Thyroid gland (tissue), 4 donors: ENCODE measurements at regions not wholly inside any gene's neighbourhood (a gene's known extent, or its start where the extent isn't known, plus 50 kb on each side); places are given as distances from the start of the nearest gene placed in this dataset.

Source experiments
- POLR2A ChIP-seq, 2 donors: fragments of 450-650 bp; IDR thresholded peaks; one replicate each; pipeline ENCODE4 v1.6.1; 2017; ENCODE audit warnings: antibody characterized with exemption in 2 of 2, mild to moderate bottlenecking in 2 of 2, moderate library complexity in 1 of 2
- TF ChIP-seq, protein P1 (sequence below), 6 experiments: fragments of 200-600 bp in 3 of 6; fragments of 450-650 bp in 3 of 6; sonication (generic) in 3 of 6; IDR thresholded peaks; one replicate each; pipeline ENCODE4 v1.5.1; 2016 to 2019; ENCODE audit warnings: antibody characterized with exemption in 6 of 6, mild to moderate bottlenecking in 2 of 6, inconsistent platforms in 1 of 6, moderate library complexity in 1 of 6

DNA sequence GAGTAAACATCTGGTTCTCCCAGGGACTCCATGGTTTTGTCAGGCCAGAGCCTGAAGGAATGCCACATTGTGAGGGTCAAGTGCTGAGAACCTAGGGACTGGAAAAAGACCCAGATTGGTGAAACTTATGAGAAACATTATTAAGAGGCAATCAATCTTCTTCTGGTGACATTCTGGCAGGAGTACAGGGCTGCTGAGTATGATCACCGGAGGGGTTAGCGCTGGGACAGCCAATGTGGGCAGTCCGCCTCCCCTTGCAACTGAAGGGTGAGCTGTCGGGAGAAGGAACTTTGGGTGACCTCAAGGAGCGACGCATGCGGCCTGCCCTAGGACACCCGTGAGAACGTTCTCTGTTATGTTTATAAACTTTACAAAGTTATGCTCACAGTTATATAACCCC, 429.0 kb downstream of the LMO4 start:
- no peak for TF ChIP-seq POLR2A (IDR thresholded peaks at IDR 0.05)
- TF ChIP-seq, protein P1, sequence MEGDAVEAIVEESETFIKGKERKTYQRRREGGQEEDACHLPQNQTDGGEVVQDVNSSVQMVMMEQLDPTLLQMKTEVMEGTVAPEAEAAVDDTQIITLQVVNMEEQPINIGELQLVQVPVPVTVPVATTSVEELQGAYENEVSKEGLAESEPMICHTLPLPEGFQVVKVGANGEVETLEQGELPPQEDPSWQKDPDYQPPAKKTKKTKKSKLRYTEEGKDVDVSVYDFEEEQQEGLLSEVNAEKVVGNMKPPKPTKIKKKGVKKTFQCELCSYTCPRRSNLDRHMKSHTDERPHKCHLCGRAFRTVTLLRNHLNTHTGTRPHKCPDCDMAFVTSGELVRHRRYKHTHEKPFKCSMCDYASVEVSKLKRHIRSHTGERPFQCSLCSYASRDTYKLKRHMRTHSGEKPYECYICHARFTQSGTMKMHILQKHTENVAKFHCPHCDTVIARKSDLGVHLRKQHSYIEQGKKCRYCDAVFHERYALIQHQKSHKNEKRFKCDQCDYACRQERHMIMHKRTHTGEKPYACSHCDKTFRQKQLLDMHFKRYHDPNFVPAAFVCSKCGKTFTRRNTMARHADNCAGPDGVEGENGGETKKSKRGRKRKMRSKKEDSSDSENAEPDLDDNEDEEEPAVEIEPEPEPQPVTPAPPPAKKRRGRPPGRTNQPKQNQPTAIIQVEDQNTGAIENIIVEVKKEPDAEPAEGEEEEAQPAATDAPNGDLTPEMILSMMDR (IDR thresholded peaks at IDR 0.05), result no peak
